AG04450 (cell line): ENCODE measurements at regions not wholly inside any gene's neighbourhood (a gene's known extent, or its start where the extent isn't known, plus 50 kb on each side); places are given as distances from the start of the nearest gene placed in this dataset.
A peak's percentile ranks its signal among the peaks of the same experiment; 100 is the strongest.

Source experiments
- CTCF ChIA-PET: fragments of 300-600, 350-600 bp; formaldehyde crosslinking; extraction: SDS; loops from one replicate; lab custom pipeline; 2022; ENCODE audit warnings: antibody characterized with exemption, inconsistent platforms; lab: Charles Lee
- POLR2A ChIA-PET: fragments of 350-600 bp; formaldehyde crosslinking; extraction: SDS; loops from one replicate; lab custom pipeline; 2021; ENCODE audit warnings: antibody characterized with exemption, inconsistent platforms; lab: Yijun Ruan, JAX
- DNase-seq: peaks from one replicate; pipeline ENCODE4 v3.0.0-alpha.2; 2011; ENCODE audit warnings: low read depth, low spot score
- H3K27ac ChIP-seq: one replicate; pipeline ENCODE4 v1.5.1; 2012; ENCODE audit warnings: low read depth, low read length, control low read depth
- H3K27me3 ChIP-seq: one replicate; pipeline ENCODE4 v1.6.0; 2012; ENCODE audit warnings: low read length; ENCODE audit not compliant: control insufficient read depth, insufficient read depth
- H3K4me3 ChIP-seq: 2 replicates; pipeline ENCODE4 v1.5.1; 2011; ENCODE audit warnings: mild to moderate bottlenecking, low read depth, low read length, control low read depth
- H3K9me3 ChIP-seq: 2 replicates; pipeline ENCODE4 v1.5.1; 2012; ENCODE audit warnings: low read length; ENCODE audit not compliant: control insufficient read depth, insufficient read depth
- CTCF ChIP-seq: IDR thresholded peaks from 2 replicates; pipeline ENCODE4 v1.5.1; 2011; ENCODE audit warnings: low read depth, low read length, control low read depth, inconsistent platforms

GRCh38 chr7:101744588-101744987 is 72.8 kb upstream of the CUX1 start:
- no peak overlapping the region for H3K27ac ChIP-seq
- TF ChIP-seq CTCF = no peak
- ChIA-PET POLR2A (interaction anchor here (0.6 kb wide), 2 partner anchors 148 to 466 kb away, joined by 3 to 4 read pairs; no protein-coding TSS in a partner anchor), CTCF (interaction anchor here (1.2 to 2.3 kb wide), 2 partner anchors 10 to 492 kb away, joined by 4 to 6 read pairs; no protein-coding TSS in a partner anchor)
- no peaks in the 10 kb centered on the region; the same call in 1 of the 2 replicates for H3K9me3 ChIP-seq
- no peak for DNase-seq
- H3K27me3 ChIP-seq = peaks cover 27% of the 10 kb centered on the region
- H3K4me3 ChIP-seq = no peak overlapping the region

- Histone ChIP-seq H3K27ac (no peak overlapping the region), H3K9me3 (no peaks in the 10 kb centered on the region; the same call in 1 of the 2 replicates), H3K27me3 (peaks cover 26% of the 10 kb centered on the region), H3K4me3 (no peak overlapping the region)
- no peak for DNase-seq
- TF ChIP-seq CTCF = no peak
- POLR2A ChIA-PET = no interaction called here
- CTCF ChIA-PET = no interaction called here
These were observed 71.1 kb upstream of the CUX1 start for GRCh38 chr7:101746314-101746713.

GRCh38 chr7:101747053-101747878 is 70.2 kb upstream of the CUX1 start:
- TF ChIP-seq CTCF = no peak
- peaks cover 21% of the 10 kb centered on the region for H3K27me3 ChIP-seq
- no peak overlapping the region for H3K27ac ChIP-seq
- DNase-seq = no peak
- H3K4me3 ChIP-seq = no peak overlapping the region
- ChIA-PET CTCF (no interaction called here), POLR2A (interaction anchor here (0.5 kb wide), 1 partner anchor 343 kb away, joined by 7 read pairs; no protein-coding TSS in a partner anchor)
- H3K9me3 ChIP-seq = no peaks in the 10 kb centered on the region; the same call in 1 of the 2 replicates

- POLR2A ChIA-PET = no interaction called here
- H3K4me3 ChIP-seq = 0 out of 2 replicates have a peak overlapping the region, but pooled peaks have one; percentile 4
These were observed 69.5 kb upstream of the CUX1 start for GRCh38 chr7:101747879-101748345.

More at GRCh38 chr7:101747879-101748345, 69.5 kb upstream of the CUX1 start:
- Histone ChIP-seq H3K27me3 (peaks cover 19% of the 10 kb centered on the region), H3K9me3 (no peaks in the 10 kb centered on the region; the same call in 1 of the 2 replicates), H3K27ac (no peak overlapping the region)
- CTCF ChIA-PET = interaction anchor here (0.7 kb wide), 2 partner anchors 54 to 59 kb away, joined by 4 read pairs; no protein-coding TSS in a partner anchor
- no peak for TF ChIP-seq CTCF
- no peak for DNase-seq
